Esophagus squamous epithelium (tissue), 4 donors: ENCODE measurements at regions not wholly inside any gene's neighbourhood (a gene's known extent, or its start where the extent isn't known, plus 50 kb on each side); places are given as distances from the start of the nearest gene placed in this dataset.

ENCODE experiments used
- CTCF ChIP-seq, 6 experiments: fragments of 450-650 bp in 4 of 6; fragments of 200-600 bp in 2 of 6; sonication (generic) in 2 of 6; IDR thresholded peaks; one replicate each; pipeline ENCODE4 v1.5.1; 2016 to 2019; ENCODE audit warnings: antibody characterized with exemption in 6 of 6, mild to moderate bottlenecking in 4 of 6, moderate library complexity in 4 of 6
- POLR2A ChIP-seq, 4 donors: fragments of 450-650 bp; IDR thresholded peaks; one replicate each; pipeline ENCODE4 v1.6.1; 2017; ENCODE audit warnings: antibody characterized with exemption in 4 of 4, mild to moderate bottlenecking in 4 of 4, moderate library complexity in 3 of 4

GRCh38 chr16:52227851-52228250 is 319.1 kb downstream of the TOX3 start:
- TF ChIP-seq CTCF (IDR thresholded peaks at IDR 0.05) = no peak
- no peak for TF ChIP-seq POLR2A (IDR thresholded peaks at IDR 0.05)
